ENCODE measurements at regions not wholly inside any gene's neighbourhood (a gene's known extent, or its start where the extent isn't known, plus 50 kb on each side); places are given as distances from the start of the nearest gene placed in this dataset.

- Histone ChIP-seq H3K27me3 (no peaks in the 10 kb centered on the region), H3K27ac (no peak overlapping the region), H3K9me3 (no peaks in the 10 kb centered on the region), H3K4me3 (no peak overlapping the region), H3K4me1 (no peaks in the 10 kb centered on the region), H3K36me3 (ENCODE audit: low read depth, missing control alignments) (no peaks in the 10 kb centered on the region)
- TF ChIP-seq POLR2A (IDR thresholded peaks at IDR 0.05) = no peak
- no peak for DNase-seq
- intact Hi-C loops (cut with DNase I; ENCODE audit: low total_unique reads) = no loop called here
- WGBS, 2 donors = 87 to 88% methylated on average over 2 of the region's 2 CpGs
Measured at GRCh38 chr6:78268591-78269452, 598.5 kb upstream of the IRAK1BP1 start.

- H3K4me1 ChIP-seq = peaks cover 5% of the 10 kb centered on the region
- 75 to 79% methylated on average over 2 of the region's 2 CpGs for WGBS, 2 donors
- no peak overlapping the region for H3K27ac ChIP-seq
- TF ChIP-seq POLR2A (IDR thresholded peaks at IDR 0.05) = no peak
- TF ChIP-seq CTCF (IDR thresholded peaks at IDR 0.05) = no peak
- no peaks in the 10 kb centered on the region for H3K9me3 ChIP-seq
- H3K27me3 ChIP-seq = no peaks in the 10 kb centered on the region
- no peaks in the 10 kb centered on the region for H3K36me3 ChIP-seq (ENCODE audit: low read depth, missing control alignments)
- intact Hi-C loops (cut with DNase I; ENCODE audit: low total_unique reads) = no loop called here
- no peak for DNase-seq
- H3K4me3 ChIP-seq = no peak overlapping the region
Measured at GRCh38 chr6:78300885-78301284, 566.5 kb upstream of the IRAK1BP1 start.

DNA sequence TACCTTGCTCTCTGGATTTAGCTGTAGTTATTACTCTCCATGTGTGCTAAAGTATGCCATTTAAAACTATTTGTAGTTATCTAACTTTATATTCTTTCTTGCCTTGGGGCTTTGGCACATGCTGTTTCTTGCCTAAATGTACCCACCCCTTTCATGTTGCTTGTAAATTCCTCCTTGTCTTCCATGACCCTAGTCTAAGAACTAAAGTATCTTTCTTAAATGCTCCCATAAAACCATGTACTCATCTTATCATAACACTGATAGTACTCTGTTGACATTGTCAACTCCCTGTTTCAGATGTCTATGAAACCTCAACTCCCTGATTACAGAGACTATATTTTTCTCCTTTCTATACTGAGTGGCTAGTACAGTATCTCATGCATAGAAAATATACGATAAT, 564.9 kb upstream of the IRAK1BP1 start:
- Histone ChIP-seq H3K36me3 (ENCODE audit: low read depth, missing control alignments) (no peaks in the 10 kb centered on the region), H3K27me3 (no peaks in the 10 kb centered on the region), H3K9me3 (no peaks in the 10 kb centered on the region), H3K4me3 (no peak overlapping the region), H3K27ac (no peak overlapping the region), H3K4me1 (peaks cover 5% of the 10 kb centered on the region)
- intact Hi-C loops (cut with DNase I; ENCODE audit: low total_unique reads) = no loop called here
- DNase-seq = no peak
- no peak for TF ChIP-seq POLR2A (IDR thresholded peaks at IDR 0.05)
- 16 to 50% methylated on average over 1 of the region's 1 CpG for WGBS, 2 donors

GRCh38 chr6:78308025-78308424, 559.3 kb upstream of the IRAK1BP1 start:
- H3K27me3 ChIP-seq = no peaks in the 10 kb centered on the region
- no peak overlapping the region for H3K27ac ChIP-seq
- H3K36me3 ChIP-seq (ENCODE audit: low read depth, missing control alignments) = no peaks in the 10 kb centered on the region
- peaks cover 5% of the 10 kb centered on the region for H3K4me1 ChIP-seq
- intact Hi-C loops (cut with DNase I; ENCODE audit: low total_unique reads) = no loop called here
- no peak for DNase-seq
- H3K9me3 ChIP-seq = no peaks in the 10 kb centered on the region
- H3K4me3 ChIP-seq = no peak overlapping the region
- no peak for TF ChIP-seq CTCF (IDR thresholded peaks at IDR 0.05)
- TF ChIP-seq POLR2A (IDR thresholded peaks at IDR 0.05) = no peak

DNA sequence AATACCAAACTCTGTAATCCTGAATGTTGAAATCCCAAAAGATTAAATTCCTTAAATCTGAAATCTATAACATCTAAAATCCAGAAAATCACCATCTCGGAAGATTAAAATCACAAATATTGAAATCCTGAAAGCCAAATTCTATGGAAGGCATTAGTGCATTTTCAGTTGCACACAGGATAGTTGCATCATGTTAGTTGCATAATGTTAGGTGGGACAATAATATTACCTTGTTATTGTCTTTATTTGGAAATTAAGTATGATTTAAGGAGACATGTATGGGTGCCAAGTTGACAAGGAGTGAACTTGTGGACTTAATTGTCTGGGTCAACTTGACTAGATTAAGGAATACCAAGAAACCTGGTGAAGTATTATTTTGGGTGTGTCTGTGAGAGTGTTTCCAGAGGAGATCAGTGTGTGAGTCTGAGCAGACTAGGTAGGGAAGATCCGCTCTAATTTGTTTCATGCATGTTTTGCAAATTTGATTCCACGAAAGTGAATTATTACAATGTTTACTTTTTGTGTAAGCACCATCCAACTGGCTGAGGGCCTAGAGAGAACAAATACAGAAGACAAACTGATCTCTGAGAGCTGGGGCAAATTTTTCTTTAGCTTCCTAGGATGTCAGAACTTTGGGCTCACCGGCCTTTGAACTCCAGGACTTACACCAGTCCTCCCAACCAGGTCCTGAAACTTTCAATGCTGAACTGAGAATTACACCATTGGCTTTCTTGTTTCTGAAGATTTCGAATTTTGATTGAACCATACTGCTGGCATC, 545.1 kb upstream of the IRAK1BP1 start:
- DNase-seq = no peak
- intact Hi-C loops (cut with DNase I; ENCODE audit: low total_unique reads) = no loop called here
- TF ChIP-seq CTCF (IDR thresholded peaks at IDR 0.05) (no peak), POLR2A (IDR thresholded peaks at IDR 0.05) (no peak)
- H3K27me3 ChIP-seq = no peaks in the 10 kb centered on the region
- no peaks in the 10 kb centered on the region for H3K9me3 ChIP-seq
- no peak overlapping the region for H3K4me3 ChIP-seq
- H3K27ac ChIP-seq = no peak overlapping the region
- H3K36me3 ChIP-seq (ENCODE audit: low read depth, missing control alignments) = no peaks in the 10 kb centered on the region
- H3K4me1 ChIP-seq = no peaks in the 10 kb centered on the region
- WGBS, 2 donors = 74 to 85% methylated on average over 5 of the region's 5 CpGs
